H1 (cell line): ENCODE measurements at regions not wholly inside any gene's neighbourhood (a gene's known extent, or its start where the extent isn't known, plus 50 kb on each side); places are given as distances from the start of the nearest gene placed in this dataset.

Experiments used
- CTCF ChIA-PET: fragments of 300-600 bp; sonication (Branson Sonifier 250); formaldehyde crosslinking; loops from one replicate; lab custom pipeline; 2021; ENCODE audit not compliant: partially characterized antibody; lab: Charles Lee
- POLR2A ChIA-PET: fragments of 300-600 bp; sonication (Branson Sonifier 250); formaldehyde crosslinking; loops from one replicate; lab custom pipeline; 2021; ENCODE audit warnings: inconsistent platforms; ENCODE audit not compliant: partially characterized antibody; lab: Charles Lee
- DNase-seq, 2 experiments: peaks; one replicate each; pipeline versions ENCODE4 v3.0.0 to v3.0.0-alpha.2; 2010 to 2022; ENCODE audit warnings: low spot score in 2 of 2, low read depth in 1 of 2, mixed read lengths in 1 of 2
- FAIRE-seq: peaks from 2 replicates; lab custom pipeline; 2011; peaks lifted over from hg19 to GRCh38; lab: Jason Lieb, UNC
- H2AFZ ChIP-seq: 2 replicates; pipeline ENCODE4 v1.8.1; 2012; ENCODE audit warnings: low read length, inconsistent platforms
- H2AK5ac ChIP-seq: 2 replicates; pipeline ENCODE4 v1.6.1; 2013; ENCODE audit warnings: low read depth, low read length
- H2BK120ac ChIP-seq: replicated peaks from 2 replicates; pipeline ENCODE3; 2013; ENCODE audit warnings: low read depth, low read length, inconsistent platforms
- H2BK12ac ChIP-seq: 2 replicates; pipeline ENCODE4 v1.6.1; 2013; ENCODE audit warnings: low read depth, low read length
- H2BK15ac ChIP-seq: 2 replicates; pipeline ENCODE4 v1.6.1; 2013; ENCODE audit warnings: low read length
- H2BK20ac ChIP-seq: 2 replicates; pipeline ENCODE4 v1.6.1; 2013; ENCODE audit warnings: low read length
- H2BK5ac ChIP-seq: 2 replicates; pipeline ENCODE4 v1.6.1; 2013; ENCODE audit warnings: low read depth, low read length
- H3K14ac ChIP-seq: 2 replicates; pipeline ENCODE4 v1.6.1; 2013; ENCODE audit warnings: inconsistent platforms; ENCODE audit not compliant: insufficient read length
- H3K18ac ChIP-seq: 2 replicates; pipeline ENCODE4 v1.6.1; 2013; ENCODE audit warnings: low read length; ENCODE audit errors: extremely low read depth
- H3K23ac ChIP-seq: 2 replicates; pipeline ENCODE4 v1.6.1; 2013; ENCODE audit warnings: inconsistent platforms; ENCODE audit not compliant: insufficient read length
- H3K23me2 ChIP-seq: 2 replicates; pipeline ENCODE4 v1.6.1; 2013; ENCODE audit warnings: low read depth, low read length
- H3K27ac ChIP-seq: 2 replicates; pipeline ENCODE4 v1.6.1; 2011; ENCODE audit warnings: low read depth, low read length, inconsistent platforms
- H3K27me3 ChIP-seq, 4 experiments: replicated peaks in 1 of 4; 1 replicate in 1 of 4; 2 replicates in 3 of 4; pipeline versions ENCODE4 v1.6.1 to v1.8.1; 2011 to 2013; ENCODE audit warnings: low read length in 3 of 4, mild to moderate bottlenecking in 3 of 4, inconsistent platforms in 2 of 4, mixed read lengths in 2 of 4, moderate library complexity in 1 of 4; ENCODE audit not compliant: control insufficient read depth in 3 of 4, insufficient read depth in 3 of 4; ENCODE audit errors: extremely low read depth in 1 of 4
- H3K36me3 ChIP-seq, 4 experiments: 2 replicates each; pipeline versions ENCODE4 v1.6.1 to v1.8.1; 2011 to 2013; ENCODE audit warnings: mild to moderate bottlenecking in 4 of 4, low read length in 3 of 4, moderate library complexity in 2 of 4, control low read depth in 1 of 4, inconsistent platforms in 1 of 4; ENCODE audit not compliant: insufficient read depth in 4 of 4, control insufficient read depth in 2 of 4
- H3K4ac ChIP-seq: replicated peaks from 2 replicates; pipeline ENCODE3; 2013; ENCODE audit warnings: low read length, low read depth, mixed read lengths, inconsistent platforms; ENCODE audit not compliant: insufficient read length
- H3K4me1 ChIP-seq, 4 experiments: replicated peaks in 1 of 4; 1 replicate in 1 of 4; 2 replicates in 3 of 4; pipeline versions ENCODE4 v1.6.1 to v1.8.1; 2011 to 2013; ENCODE audit warnings: low read length in 3 of 4, inconsistent platforms in 2 of 4, mixed read lengths in 1 of 4; ENCODE audit not compliant: insufficient read depth in 4 of 4, control insufficient read depth in 3 of 4
- H3K4me2 ChIP-seq, 2 experiments: 2 replicates each; pipeline versions ENCODE4 v1.6.1 to v1.8.1; 2011 to 2013; ENCODE audit warnings: low read depth in 2 of 2, low read length in 2 of 2, control low read depth in 1 of 2, inconsistent platforms in 1 of 2, mild to moderate bottlenecking in 1 of 2; ENCODE audit not compliant: insufficient read depth in 1 of 2
- H3K4me3 ChIP-seq, 4 experiments: fragments of 200-600, 300-600 bp in 1 of 4; sonication (generic), shearing (Covaris generic), sonication (Bioruptor Twin) in 1 of 4; 2 replicates each; pipeline versions ENCODE4 v1.5.1 to v1.8.1; 2011 to 2016; ENCODE audit warnings: low read length in 4 of 4, low read depth in 3 of 4, control low read depth in 2 of 4, inconsistent platforms in 2 of 4, mild to moderate bottlenecking in 2 of 4, mixed read lengths in 1 of 4, moderate library complexity in 1 of 4; ENCODE audit not compliant: insufficient read depth in 2 of 4; ENCODE audit errors: extremely low read depth in 1 of 4
- H3K56ac ChIP-seq: replicated peaks from 2 replicates; pipeline ENCODE3; 2013; ENCODE audit warnings: low read depth, mild to moderate bottlenecking, mixed read lengths, low read length, inconsistent platforms; ENCODE audit not compliant: insufficient read length
- H3K79me1 ChIP-seq: 2 replicates; pipeline ENCODE4 v1.6.1; 2013; ENCODE audit warnings: low read depth, low read length, control low read depth
- H3K79me2 ChIP-seq, 2 experiments: 2 replicates each; pipeline versions ENCODE4 v1.6.1 to v1.8.1; 2012 to 2013; ENCODE audit warnings: low read length in 2 of 2, mild to moderate bottlenecking in 2 of 2, inconsistent platforms in 1 of 2; ENCODE audit not compliant: insufficient read depth in 2 of 2, control insufficient read depth in 1 of 2
- H3K9ac ChIP-seq, 4 experiments: replicated peaks in 1 of 4; 1 replicate in 1 of 4; 2 replicates in 3 of 4; pipeline versions ENCODE4 v1.6.1 to v1.8.1; 2011 to 2013; ENCODE audit warnings: low read depth in 3 of 4, low read length in 3 of 4, control low read depth in 2 of 4, mild to moderate bottlenecking in 2 of 4, moderate library complexity in 2 of 4, inconsistent platforms in 1 of 4; ENCODE audit errors: extremely low read depth in 1 of 4
- H3K9me3 ChIP-seq, 2 experiments: 2 replicates each; pipeline versions ENCODE4 v1.6.1 to v1.8.1; 2012 to 2013; ENCODE audit warnings: mild to moderate bottlenecking in 2 of 2, moderate library complexity in 2 of 2, control low read depth in 1 of 2, inconsistent platforms in 1 of 2, low read depth in 1 of 2, low read length in 1 of 2, mixed read lengths in 1 of 2; ENCODE audit not compliant: insufficient read depth in 2 of 2
- H4K20me1 ChIP-seq, 2 experiments: replicated peaks in 1 of 2; 2 replicates each; pipeline versions ENCODE3 to v1.8.1; 2011 to 2013; ENCODE audit warnings: inconsistent platforms in 2 of 2, low read length in 2 of 2, mild to moderate bottlenecking in 1 of 2; ENCODE audit not compliant: insufficient read depth in 2 of 2, control insufficient read depth in 1 of 2
- H4K5ac ChIP-seq: 2 replicates; pipeline ENCODE4 v1.6.1; 2013; ENCODE audit warnings: low read length, low read depth, mixed read lengths, inconsistent platforms; ENCODE audit not compliant: insufficient read length
- H4K8ac ChIP-seq: 2 replicates; pipeline ENCODE4 v1.8.0; 2013; ENCODE audit warnings: mild to moderate bottlenecking, moderate library complexity, low read length, inconsistent platforms; ENCODE audit not compliant: insufficient read depth; ENCODE audit errors: extremely low read depth
- H4K91ac ChIP-seq: replicated peaks from 2 replicates; pipeline ENCODE3; 2013; ENCODE audit warnings: low read length, mixed read lengths, inconsistent platforms; ENCODE audit not compliant: insufficient read length
- CEBPB ChIP-seq: IDR thresholded peaks from 2 replicates; pipeline ENCODE4 v1.6.1; 2012; ENCODE audit warnings: low read depth, low read length
- CTBP2 ChIP-seq: IDR thresholded peaks from 2 replicates; pipeline ENCODE4 v1.7.0; 2011; ENCODE audit warnings: borderline replicate concordance, mild to moderate bottlenecking, moderate library complexity, mixed read lengths, low read length; ENCODE audit not compliant: insufficient read depth, insufficient read length
- POLR2AphosphoS5 ChIP-seq: IDR thresholded peaks from 2 replicates; pipeline ENCODE4 v1.6.1; 2011; ENCODE audit warnings: low read depth, low read length
- RBBP5 ChIP-seq: IDR thresholded peaks from 2 replicates; pipeline ENCODE4 v1.7.1; 2012; ENCODE audit warnings: low read depth, mild to moderate bottlenecking, inconsistent platforms, low read length, moderate library complexity, borderline replicate concordance
- SAP30 ChIP-seq: fragments of 300-600 bp; sonication (generic); IDR thresholded peaks from 2 replicates; pipeline ENCODE4 v1.7.1; 2012; ENCODE audit warnings: low read length, moderate library complexity, mild to moderate bottlenecking, inconsistent platforms; ENCODE audit not compliant: insufficient read depth, insufficient replicate concordance
- SIRT6 ChIP-seq: IDR thresholded peaks from one replicate; pipeline ENCODE4 v1.7.1; 2012; ENCODE audit warnings: low read length, inconsistent platforms
- ZNF274 ChIP-seq: IDR thresholded peaks from 2 replicates; pipeline ENCODE4 v1.7.0; 2012; ENCODE audit warnings: low read length, borderline replicate concordance; ENCODE audit errors: extremely low read depth
- WGBS, 2 experiments: shearing (Covaris generic) in 1 of 2; methylation state at CpG; one replicate each; pipeline versions ENCODE4 v1.1.6 to v1.1.7; 2013 to 2015; ENCODE audit warnings: low lambda C conversion rate in 2 of 2, mixed read lengths in 2 of 2, inconsistent platforms in 1 of 2, low coverage in 1 of 2, missing lambda C conversion rate in 1 of 2; ENCODE audit not compliant: insufficient replicate concordance in 2 of 2, insufficient coverage in 1 of 2, insufficient read length in 1 of 2; ENCODE audit errors: extremely low coverage in 1 of 2, missing lambda C conversion rate in 1 of 2; 5-methylcytosine and 5-hydroxymethylcytosine counted together
- TF ChIP-seq, protein P1 (sequence below): IDR thresholded peaks from 2 replicates; pipeline ENCODE4 v1.6.1; 2012; ENCODE audit warnings: inconsistent platforms

DNA sequence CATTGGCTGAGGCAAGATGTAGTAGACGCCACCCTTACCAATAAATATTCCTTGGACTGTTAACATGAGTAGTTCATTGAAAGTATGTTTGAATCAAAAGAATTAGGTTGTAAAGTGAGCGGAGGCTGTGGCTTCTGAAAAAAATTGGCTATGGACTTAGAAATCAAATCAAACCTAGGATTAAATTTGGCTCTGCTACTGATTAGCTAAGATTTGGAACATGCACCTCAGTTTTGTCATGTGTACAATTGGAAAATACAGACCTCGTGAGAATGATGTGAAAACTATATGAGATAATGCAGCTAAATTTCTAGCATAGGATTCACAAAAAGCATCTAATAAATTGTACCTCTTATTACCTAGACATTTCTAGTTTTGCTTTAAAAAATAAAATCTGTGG, 85.3 kb upstream of the USP25 start:
- Histone ChIP-seq H4K5ac (no peak overlapping the region), H4K20me1 (no peaks in the 10 kb centered on the region), H3K4ac (no peak overlapping the region), H2AK5ac (no peak overlapping the region), H3K79me1 (no peaks in the 10 kb centered on the region), H3K23me2 (no peaks in the 10 kb centered on the region), H2BK120ac (no peak overlapping the region), H3K27me3 (no peaks in the 10 kb centered on the region), H4K91ac (no peak overlapping the region), H2BK5ac (no peak overlapping the region), H3K14ac (no peak overlapping the region), H3K79me2 (no peaks in the 10 kb centered on the region), H3K36me3 (no peaks in the 10 kb centered on the region), H3K4me2 (no peak overlapping the region), H2BK20ac (no peak overlapping the region), H3K4me1 (no peaks in the 10 kb centered on the region), H3K23ac (no peak overlapping the region), H2BK12ac (no peak overlapping the region), H2AFZ (no peak overlapping the region), H3K27ac (no peak overlapping the region), H3K4me3 (no peak overlapping the region), H3K9ac (no peak overlapping the region), H3K9me3 (no peaks in the 10 kb centered on the region), H3K18ac (no peak overlapping the region), H4K8ac (no peak overlapping the region), H3K56ac (no peak overlapping the region), H2BK15ac (no peak overlapping the region)
- ChIA-PET POLR2A (no interaction called here), CTCF (no interaction called here)
- no peak for DNase-seq
- WGBS, 2 experiments = 95% methylated on average over 3 of the region's 3 CpGs; no CpG with 5 or more reads in 1 of the 2 experiments
- no peak for FAIRE-seq
- no peak for TF ChIP-seq CTBP2
- TF ChIP-seq SAP30 = no peak
- TF ChIP-seq, protein P1, sequence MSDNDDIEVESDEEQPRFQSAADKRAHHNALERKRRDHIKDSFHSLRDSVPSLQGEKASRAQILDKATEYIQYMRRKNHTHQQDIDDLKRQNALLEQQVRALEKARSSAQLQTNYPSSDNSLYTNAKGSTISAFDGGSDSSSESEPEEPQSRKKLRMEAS = no peak
- no peak for TF ChIP-seq CEBPB
- no peak for TF ChIP-seq POLR2AphosphoS5
- no peak for TF ChIP-seq SIRT6
- TF ChIP-seq ZNF274 = no peak
- no peak for TF ChIP-seq RBBP5
